Glutamatergic neuron (in vitro differentiated cells): ENCODE measurements at regions not wholly inside any gene's neighbourhood (a gene's known extent, or its start where the extent isn't known, plus 50 kb on each side); places are given as distances from the start of the nearest gene placed in this dataset.
"Not testable (repeated sequence)": the region's sequence is repeated elsewhere in the genome, so short reads cannot be mapped to it uniquely, and the experiment has no call there.

Experiments
- DNase-seq: peaks from one replicate; pipeline ENCODE4 v3.0.0; 2022
- H3K27ac Mint-ChIP-seq: one replicate; pipeline ENCODE4 v1.8.0; 2020; ENCODE audit warnings: mild to moderate bottlenecking, mixed read lengths, inconsistent platforms; ENCODE audit not compliant: unreplicated experiment
- H3K27me3 Mint-ChIP-seq: one replicate; pipeline ENCODE4 v1.8.0; 2020; ENCODE audit warnings: mild to moderate bottlenecking, moderate library complexity, mixed read lengths, inconsistent platforms; ENCODE audit not compliant: unreplicated experiment
- H3K36me3 Mint-ChIP-seq: one replicate; pipeline ENCODE4 v1.8.0; 2020; ENCODE audit warnings: mild to moderate bottlenecking, mixed read lengths, inconsistent platforms; ENCODE audit not compliant: unreplicated experiment
- H3K4me1 Mint-ChIP-seq: one replicate; pipeline ENCODE4 v1.8.0; 2020; ENCODE audit warnings: mild to moderate bottlenecking, low read depth, mixed read lengths, inconsistent platforms; ENCODE audit not compliant: unreplicated experiment
- H3K4me3 Mint-ChIP-seq: one replicate; pipeline ENCODE4 v1.8.0; 2020; ENCODE audit warnings: mild to moderate bottlenecking, mixed read lengths, inconsistent platforms; ENCODE audit not compliant: unreplicated experiment
- H3K9me3 Mint-ChIP-seq: one replicate; pipeline ENCODE4 v1.8.0; 2020; ENCODE audit warnings: mild to moderate bottlenecking, moderate library complexity, mixed read lengths, inconsistent platforms; ENCODE audit not compliant: unreplicated experiment
- TF ChIP-seq, protein P1 (sequence below): fragments of 200-600 bp; sonication (generic); IDR thresholded peaks from one replicate; pipeline ENCODE4 v1.5.0; 2021; ENCODE audit not compliant: partially characterized antibody, unreplicated experiment

DNA sequence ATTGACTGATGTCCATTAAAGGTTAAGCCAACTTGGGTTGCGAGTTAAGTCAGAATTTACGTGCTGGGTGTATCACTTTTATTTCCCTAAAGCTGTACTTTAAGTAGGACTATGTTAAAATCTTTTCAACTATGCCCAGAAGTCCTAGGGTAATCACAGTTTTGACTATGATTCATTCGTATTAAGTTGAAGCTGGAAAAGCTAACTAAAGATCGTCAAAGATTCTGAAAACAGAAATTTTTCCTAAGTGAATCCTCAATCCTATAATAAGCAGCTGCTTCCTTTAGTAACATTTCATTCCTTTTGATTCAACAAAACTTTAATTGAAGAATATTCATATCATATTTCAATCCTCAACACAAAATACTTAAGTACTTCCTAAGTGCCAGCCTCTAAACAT is 460.4 kb downstream of the ACTL7B start:
- TF ChIP-seq, protein P1, sequence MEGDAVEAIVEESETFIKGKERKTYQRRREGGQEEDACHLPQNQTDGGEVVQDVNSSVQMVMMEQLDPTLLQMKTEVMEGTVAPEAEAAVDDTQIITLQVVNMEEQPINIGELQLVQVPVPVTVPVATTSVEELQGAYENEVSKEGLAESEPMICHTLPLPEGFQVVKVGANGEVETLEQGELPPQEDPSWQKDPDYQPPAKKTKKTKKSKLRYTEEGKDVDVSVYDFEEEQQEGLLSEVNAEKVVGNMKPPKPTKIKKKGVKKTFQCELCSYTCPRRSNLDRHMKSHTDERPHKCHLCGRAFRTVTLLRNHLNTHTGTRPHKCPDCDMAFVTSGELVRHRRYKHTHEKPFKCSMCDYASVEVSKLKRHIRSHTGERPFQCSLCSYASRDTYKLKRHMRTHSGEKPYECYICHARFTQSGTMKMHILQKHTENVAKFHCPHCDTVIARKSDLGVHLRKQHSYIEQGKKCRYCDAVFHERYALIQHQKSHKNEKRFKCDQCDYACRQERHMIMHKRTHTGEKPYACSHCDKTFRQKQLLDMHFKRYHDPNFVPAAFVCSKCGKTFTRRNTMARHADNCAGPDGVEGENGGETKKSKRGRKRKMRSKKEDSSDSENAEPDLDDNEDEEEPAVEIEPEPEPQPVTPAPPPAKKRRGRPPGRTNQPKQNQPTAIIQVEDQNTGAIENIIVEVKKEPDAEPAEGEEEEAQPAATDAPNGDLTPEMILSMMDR, result no peak
- Mint-ChIP-seq H3K27me3 (no peaks in the 10 kb centered on the region), H3K4me1 (peaks cover 5% of the 10 kb centered on the region), H3K9me3 (no peaks in the 10 kb centered on the region), H3K4me3 (no peak overlapping the region), H3K27ac (no peak overlapping the region), H3K36me3 (no peaks in the 10 kb centered on the region)
- no peak for DNase-seq

DNA sequence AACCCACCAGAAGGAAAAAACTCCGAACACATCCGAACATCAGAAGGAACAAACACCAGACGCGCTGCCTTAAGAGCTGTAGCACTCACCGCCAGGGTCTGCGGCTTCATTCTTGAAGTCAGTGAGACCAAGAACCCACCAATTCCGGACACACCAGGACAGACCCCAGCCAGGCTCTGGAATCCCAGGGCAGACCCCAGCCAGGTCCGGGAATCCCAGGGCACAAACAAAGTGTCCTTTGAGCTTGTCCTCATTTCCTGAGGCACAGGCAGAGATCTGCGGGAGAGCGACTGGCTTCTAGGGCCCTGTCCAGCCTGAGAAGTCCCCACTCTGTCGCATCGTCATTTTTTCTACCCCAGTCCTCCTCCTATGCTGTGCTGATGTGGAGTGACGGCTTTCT is 461.1 kb downstream of the ACTL7B start:
- no peaks in the 10 kb centered on the region for H3K9me3 Mint-ChIP-seq
- no peaks in the 10 kb centered on the region for H3K27me3 Mint-ChIP-seq
- no peaks in the 10 kb centered on the region for H3K36me3 Mint-ChIP-seq
- no peak for DNase-seq
- TF ChIP-seq, protein P1, result no peak
- H3K4me1 Mint-ChIP-seq, result peaks cover 5% of the 10 kb centered on the region
- no peak overlapping the region for H3K27ac Mint-ChIP-seq
- H3K4me3 Mint-ChIP-seq, result no peak overlapping the region

DNA sequence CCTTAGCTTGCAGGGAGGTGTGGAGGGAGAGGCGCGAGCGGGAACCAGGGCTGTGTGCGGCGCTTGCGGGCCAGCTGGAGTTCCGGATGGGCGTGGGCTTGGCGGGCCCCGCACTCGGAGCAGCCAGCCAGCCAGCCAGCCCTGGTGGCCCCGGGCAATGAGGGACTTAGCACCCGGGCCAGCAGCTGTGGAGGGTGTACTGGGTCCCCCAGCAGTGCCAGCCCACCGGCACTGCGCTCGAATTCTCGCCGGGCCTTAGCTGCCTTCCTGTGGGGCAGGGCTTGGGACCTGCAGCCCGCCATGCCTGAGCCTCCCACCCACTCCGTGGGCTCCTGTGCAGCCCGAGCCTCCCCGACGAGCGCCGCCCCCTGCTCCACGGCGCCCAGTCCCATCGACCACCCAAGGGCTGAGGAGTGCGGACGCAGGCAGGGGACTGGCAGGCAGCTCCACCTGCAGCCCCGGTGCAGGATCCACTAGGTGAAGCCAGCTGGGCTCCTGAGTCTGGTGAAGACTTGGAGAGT is 462.2 kb downstream of the ACTL7B start:
- not testable (repeated sequence) for H3K27me3 Mint-ChIP-seq, H3K27ac Mint-ChIP-seq, H3K4me3 Mint-ChIP-seq, H3K4me1 Mint-ChIP-seq, H3K9me3 Mint-ChIP-seq, DNase-seq, H3K36me3 Mint-ChIP-seq

DNA sequence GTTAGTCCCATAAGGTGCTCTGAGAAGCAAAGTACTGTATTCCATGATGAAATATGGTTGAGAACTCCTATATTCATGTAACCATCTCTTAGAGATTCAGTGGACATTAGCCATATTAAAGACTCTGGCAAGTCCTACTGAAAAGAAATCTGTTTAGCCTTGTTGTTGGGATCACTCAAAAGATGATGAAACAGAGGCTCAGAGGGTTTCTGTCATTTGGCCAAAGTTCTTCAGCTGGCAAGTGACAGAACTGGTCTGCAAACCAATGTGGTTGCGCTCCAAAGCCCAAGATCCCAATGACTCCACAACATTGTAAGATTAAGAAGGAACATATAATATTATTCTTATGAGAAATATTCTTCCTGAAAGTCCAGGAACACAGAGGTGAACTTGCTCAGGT is 462.9 kb downstream of the ACTL7B start:
- Mint-ChIP-seq H3K4me3 (no peak overlapping the region), H3K27me3 (no peaks in the 10 kb centered on the region), H3K27ac (no peak overlapping the region), H3K36me3 (no peaks in the 10 kb centered on the region), H3K9me3 (no peaks in the 10 kb centered on the region), H3K4me1 (peaks cover 5% of the 10 kb centered on the region)
- no peak for DNase-seq
- TF ChIP-seq, protein P1, result no peak

DNA sequence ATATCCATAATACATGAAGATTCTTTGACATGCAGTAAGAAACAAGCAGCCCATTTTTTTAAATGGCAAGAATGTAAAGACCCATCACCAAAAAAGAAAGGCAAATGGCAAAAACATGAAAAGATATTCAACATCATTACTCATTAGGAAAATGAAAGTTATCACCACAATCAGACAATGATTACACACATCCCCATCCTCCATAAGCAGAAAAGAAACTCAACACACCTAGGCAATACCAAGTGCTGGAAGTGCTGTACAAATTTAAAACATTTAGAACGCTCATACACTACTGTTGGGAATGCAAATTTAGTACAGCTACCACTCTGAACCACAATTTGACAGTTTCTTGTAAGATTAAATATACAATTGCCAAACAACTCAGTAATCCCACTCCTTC is 466.7 kb downstream of the ACTL7B start:
- H3K9me3 Mint-ChIP-seq, result no peaks in the 10 kb centered on the region
- no peak overlapping the region for H3K4me3 Mint-ChIP-seq
- no peak overlapping the region for H3K27ac Mint-ChIP-seq
- no peak for DNase-seq
- TF ChIP-seq, protein P1, result no peak
- no peaks in the 10 kb centered on the region for H3K4me1 Mint-ChIP-seq
- H3K36me3 Mint-ChIP-seq, result no peaks in the 10 kb centered on the region
- no peaks in the 10 kb centered on the region for H3K27me3 Mint-ChIP-seq
